Suppressor macrophage (primary cell): ENCODE measurements at regions not wholly inside any gene's neighbourhood (a gene's known extent, or its start where the extent isn't known, plus 50 kb on each side); places are given as distances from the start of the nearest gene placed in this dataset.
"Not testable (repeated sequence)": the region's sequence is repeated elsewhere in the genome, so short reads cannot be mapped to it uniquely, and the experiment has no call there.

Source experiments
- DNase-seq, 4 experiments: peaks; one replicate each; pipeline ENCODE4 v3.0.0-alpha.2; 2020 to 2022

DNA sequence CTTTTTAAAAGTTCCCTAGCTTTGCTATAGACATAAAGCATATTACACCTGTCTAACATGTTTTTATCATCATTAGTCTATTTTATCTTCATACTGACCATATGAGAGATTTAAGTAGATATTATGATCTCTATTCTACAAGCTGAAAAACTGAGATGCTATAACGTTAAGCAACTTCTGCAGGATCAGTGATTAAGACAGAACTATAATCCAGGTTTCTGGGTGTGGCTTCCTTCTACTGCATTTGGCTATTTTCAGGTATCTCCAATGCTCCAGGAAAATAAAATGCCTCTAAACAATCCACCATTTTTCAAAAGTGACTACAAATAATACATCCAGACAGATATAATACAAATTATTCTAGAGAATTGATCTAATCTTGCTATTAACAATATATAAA, 53.4 kb downstream of the RGS2 start:
- no peak for DNase-seq

DNA sequence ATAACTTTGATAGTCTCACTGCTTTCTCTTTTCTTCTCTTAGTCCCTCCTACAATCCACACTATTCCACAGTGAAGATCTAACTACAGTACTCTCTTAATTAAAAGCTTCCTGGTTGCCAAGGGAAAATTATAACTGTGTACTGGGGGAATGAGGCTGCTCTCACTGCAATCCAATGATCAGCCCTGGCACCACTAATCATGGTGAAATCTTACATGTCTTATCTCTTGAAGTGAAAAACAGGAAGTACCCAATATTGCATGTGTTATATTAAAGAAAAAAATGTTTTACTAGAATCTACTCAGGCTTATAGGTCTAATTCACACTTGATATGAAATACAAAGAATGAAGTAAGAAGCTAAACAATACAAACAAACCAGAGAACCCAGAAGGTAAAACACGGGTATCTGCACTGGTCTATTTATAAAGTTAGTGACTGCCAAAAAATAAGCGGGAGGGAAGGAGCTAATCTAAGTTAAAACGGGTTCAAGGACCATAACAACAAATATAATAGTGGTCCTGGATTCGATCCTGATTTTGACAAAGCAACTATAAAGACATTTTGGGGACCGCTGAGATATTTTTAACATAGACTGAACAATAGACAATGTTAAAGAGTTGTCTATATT, 57.5 kb downstream of the RGS2 start:
- DNase-seq = peak in 2 of 4 experiments; percentile 26 to 35

DNA sequence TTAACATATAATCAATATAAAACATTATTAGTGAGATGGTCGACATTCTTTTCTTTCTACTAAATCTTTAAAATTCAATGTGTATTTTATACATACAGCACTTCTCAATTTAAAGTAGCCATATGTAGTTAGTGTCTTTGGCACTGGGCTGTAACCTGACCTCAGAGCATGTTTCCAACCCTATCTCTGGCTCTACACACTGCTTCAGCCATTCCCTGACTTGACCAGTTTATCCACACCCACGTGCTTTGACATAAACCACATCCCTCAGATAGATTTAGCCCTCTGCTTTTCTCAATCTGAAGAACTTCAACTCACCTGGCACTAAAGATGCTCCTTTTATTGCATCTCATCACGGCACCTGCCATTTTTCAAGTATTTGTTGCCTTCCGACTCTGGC, 58.3 kb downstream of the RGS2 start:
- no peak for DNase-seq

DNA sequence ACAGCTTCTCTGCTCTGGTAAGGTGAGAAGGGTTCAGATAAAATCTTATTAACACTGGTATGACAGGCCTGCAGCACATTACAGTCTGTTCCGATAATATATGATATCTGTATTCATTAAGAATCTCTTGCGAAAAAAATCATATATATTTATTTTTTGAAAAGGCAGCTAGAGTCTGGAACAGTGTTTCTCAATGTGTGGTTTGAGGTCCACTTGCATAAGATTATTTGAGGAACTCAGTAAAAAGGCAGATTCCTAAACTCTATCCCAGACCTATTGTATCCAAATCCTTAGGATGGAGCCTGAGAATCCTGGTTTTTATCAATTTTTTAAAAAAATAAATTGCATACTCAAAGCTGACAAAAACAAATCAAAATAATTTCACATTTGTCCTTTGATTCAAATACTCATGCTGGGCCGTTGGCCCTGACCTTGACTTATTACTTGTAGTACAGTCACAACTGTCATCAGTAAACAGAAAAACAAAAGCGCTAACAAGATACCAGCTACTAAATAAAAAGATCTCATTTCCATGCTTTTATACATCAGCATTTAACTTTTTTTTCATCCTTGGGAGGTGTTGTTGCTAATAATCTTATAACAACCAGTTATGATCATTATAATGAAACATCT, 60.6 kb downstream of the RGS2 start:
- DNase-seq = peak in 3 of 4 experiments; percentile 21 to 68 (median 53)

DNA sequence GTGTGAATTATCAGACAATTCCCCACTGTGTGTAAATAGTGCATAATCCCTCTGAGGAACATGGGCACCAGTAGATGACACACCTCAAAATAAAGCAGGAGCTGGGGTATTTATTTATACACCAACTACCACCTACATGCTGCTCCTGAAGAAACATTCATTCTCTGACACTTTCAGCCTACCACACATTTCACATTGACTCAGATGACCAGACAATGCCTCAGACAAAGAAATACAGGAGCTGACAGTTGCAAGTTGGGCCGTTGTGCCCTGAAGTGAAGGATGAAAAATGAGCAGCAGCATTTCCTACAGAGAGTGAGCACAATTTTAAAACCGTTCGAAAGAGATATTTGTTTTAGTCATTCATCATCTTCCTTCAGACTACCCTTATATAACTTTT, 63.2 kb downstream of the RGS2 start:
- DNase-seq = no peak

DNA sequence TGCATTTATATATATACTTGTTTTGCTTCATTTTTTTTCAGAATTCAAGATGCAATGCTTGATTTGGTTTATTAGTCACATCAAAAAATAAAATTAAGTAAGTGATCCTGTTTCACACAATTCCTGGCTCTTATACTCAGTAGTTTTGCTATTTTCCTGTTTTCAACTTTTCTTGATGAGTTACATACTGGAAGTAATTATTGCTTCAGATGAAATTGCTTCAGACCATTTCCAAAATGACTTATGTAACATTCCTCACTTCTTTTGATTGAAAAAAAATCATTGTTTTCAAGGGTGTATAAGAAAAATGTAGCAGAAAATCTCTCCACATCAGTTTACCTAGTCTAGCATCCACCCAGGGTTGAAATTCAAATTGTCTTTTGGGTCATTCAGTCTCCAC, 65.0 kb downstream of the RGS2 start:
- DNase-seq = peak in 2 of 4 experiments; percentile 38 to 49

DNA sequence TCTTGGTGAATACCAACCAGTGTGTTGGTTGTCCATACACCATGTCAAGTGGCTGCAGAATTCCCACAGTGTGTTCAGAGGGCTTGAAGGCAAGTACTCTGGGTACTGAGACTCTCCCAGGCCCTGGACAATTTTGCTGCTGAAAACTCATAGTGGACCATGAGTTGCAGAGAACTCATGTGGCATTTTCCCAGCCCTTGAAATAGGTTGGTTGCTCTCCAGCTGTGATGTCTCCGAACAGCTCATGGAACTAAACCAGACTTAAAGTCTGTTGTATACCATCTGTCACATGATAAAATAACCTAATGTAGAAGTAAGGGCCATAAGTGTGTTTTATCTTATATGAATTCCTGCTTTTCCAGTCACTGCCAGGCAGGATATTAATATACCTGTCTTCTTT, 67.8 kb downstream of the RGS2 start:
- no peak for DNase-seq

DNA sequence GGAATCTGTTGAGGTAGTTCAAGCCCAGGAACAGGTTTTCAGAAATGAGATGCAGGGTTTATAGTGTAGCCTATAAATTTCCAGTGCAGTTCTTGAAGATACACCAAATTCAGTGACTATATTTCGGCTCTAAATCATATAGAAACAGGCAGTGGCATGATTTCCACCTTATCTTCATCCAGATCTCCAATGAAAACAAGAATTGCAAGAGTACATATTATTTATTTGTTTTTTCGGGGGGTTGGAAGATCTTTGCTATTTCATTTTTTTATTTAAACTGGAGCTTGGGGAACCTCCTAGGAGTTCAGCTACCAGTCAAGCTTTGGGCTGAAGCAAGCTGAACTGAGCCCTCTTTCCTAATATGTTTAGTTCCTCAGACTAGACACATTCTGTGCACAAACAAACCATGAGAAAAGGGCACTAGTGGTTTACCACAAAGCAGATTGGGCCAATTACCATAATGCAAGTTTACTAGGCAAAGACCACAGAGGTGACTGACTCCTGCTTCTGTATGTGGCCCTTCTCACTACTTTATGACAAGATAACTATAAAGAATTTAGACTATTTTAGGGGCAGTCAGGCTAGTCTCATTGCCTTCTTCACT, 68.5 kb downstream of the RGS2 start:
- DNase-seq = peak; percentile 61 to 84 (median 78)

DNA sequence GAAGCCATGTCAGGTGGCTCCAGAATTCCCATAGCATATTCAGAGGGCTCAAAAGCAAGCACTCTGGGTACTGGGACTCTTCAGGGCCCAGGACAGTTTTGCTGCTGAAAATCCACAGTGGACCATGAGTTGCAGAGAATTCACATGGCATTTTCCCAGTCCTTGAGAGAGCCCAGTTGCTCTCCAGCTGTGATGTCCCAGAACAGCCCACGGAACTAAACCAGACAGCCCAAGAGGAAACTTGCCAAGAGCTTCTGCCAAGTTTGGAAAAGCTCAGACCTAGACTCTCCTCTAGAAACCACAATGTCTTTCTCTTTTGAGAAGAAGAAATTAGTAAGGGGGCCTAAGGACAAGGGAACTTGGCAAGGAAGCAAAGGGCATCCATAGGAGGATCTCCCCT, 69.4 kb downstream of the RGS2 start:
- DNase-seq = no peak

DNA sequence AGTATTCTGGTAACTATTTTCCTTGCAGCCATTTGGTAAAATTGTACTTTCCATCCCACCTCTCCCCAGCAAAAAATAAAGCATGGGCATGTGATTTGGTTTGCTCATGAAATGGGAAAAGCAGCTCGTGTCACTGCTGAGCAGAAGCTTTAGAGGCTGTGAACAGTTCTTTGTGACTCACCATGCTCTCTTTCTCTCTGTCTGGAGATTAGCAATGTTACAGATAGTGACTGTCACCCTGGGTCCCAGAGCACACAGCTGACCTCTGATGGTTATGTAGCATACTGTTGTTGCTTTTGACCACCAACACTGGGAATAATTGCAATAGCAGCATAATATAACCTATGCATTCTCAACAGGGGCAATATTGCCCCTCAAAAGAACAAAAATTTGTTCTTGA, 70.6 kb downstream of the RGS2 start:
- peak; percentile 60 to 85 (median 71) for DNase-seq

DNA sequence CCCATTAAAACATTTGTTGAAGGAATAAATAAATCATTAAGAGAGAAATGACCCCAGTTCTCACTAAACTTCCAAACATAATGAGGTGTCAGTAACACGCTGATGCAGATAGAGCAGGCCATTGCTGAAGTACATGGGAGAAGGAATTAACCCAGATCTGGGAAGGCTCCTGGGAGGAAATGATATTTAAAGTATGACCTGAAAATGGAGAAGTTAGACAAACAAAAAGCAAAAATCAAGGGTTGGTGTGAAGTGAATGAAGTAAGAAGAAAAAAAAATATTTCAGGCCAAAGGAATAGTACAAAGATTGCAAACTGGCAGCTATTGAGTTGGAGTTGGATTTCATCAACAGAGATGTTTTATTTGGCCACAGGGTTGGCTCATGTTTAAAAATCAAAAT, 71.4 kb downstream of the RGS2 start:
- peak in 3 of 4 experiments; percentile 24 to 54 (median 33) for DNase-seq

DNA sequence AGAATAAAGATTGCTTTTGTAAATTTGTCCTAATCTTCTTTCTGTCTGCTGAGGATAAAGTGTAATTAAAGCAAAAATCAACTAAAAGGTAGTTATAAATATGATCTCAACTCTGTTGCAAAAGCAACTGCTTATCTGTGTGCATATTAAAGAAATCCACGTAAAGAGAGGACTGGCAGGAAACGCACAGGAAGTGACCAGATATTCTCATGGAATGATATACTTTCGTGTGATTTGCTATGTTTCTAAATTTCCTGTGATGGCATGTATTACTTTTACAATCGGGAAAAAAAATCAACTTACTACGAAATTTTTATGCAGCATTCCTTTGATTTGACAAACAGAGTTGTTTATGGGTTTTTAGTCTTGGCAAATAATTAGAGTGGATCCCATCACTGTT, 75.4 kb downstream of the RGS2 start:
- no peak for DNase-seq

DNA sequence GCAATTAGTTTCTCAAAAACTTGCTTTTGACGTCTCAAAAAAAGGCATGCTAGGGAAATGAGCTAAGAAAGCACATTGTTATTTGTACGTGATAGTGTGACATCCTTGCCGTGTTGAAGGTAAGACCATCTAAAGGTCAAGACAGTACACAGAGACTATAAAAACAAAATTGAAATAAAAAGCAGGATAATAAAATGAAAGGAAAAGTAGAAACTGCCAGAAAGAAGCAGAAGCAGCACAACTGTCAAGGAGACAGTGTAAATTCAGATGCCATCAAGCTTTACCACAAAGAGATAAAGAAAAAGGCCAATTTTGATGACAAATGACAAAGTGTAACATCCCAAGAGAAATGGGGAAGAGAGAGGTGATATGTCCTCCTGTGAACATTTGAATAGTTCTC, 76.5 kb downstream of the RGS2 start:
- not testable (repeated sequence) for DNase-seq

DNA sequence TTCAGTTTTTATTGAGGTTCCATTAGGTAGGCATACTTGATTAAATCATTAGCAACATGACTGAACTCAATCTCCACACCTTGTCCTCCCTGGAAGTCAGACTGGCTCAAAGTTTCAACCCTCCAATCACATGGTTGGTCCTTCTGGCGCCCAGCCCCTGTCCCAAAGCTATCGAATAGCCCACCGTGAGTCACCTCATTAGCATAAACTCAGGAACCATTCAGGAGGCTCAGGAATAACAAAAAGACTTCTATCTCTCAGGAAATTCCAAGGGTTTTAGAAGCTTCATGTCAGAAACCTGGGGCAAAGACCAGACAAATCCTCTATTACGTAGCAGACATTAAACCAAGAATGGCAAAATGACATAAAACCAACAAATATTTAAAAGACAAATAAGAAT, 78.6 kb downstream of the RGS2 start:
- DNase-seq = no peak

DNA sequence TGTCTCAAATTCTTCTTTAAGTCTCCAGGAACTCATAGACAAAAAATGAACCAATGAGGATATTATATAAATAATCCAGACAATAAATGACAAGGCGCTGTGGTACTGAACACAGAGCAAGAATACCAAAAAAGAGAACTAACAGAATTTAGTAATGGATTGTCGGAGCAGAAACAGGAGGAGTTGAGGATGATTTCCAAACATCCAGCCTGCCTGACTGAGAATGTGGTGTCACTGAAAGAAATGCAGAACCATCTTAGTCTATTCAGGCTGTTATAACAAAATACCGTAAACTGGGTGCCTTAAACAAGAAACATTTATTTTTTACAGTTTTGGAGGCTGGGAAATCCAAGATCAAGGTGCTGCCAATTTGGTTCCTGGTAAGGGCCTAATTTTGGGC, 79.7 kb downstream of the RGS2 start:
- DNase-seq = peak in 2 of 4 experiments; percentile 19 to 37

DNA sequence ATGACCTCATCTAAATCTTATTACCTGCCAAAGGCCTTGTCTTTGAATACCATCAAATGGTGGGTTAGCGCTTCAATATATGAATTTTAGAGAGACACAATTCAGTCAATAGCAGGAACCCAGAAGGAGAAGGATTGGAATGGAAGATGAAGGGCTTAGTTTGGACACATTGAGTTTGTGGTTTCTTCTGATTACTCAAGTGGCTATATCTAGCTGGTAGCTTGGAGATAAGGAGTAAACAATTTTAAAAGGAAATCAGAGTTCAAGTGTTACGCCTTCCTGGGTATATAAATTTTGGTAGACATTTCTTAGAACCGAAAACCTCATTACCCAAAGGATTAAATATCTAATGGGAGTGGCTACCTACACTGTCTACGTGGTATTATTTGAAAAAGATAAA, 80.2 kb downstream of the RGS2 start:
- no peak for DNase-seq

DNA sequence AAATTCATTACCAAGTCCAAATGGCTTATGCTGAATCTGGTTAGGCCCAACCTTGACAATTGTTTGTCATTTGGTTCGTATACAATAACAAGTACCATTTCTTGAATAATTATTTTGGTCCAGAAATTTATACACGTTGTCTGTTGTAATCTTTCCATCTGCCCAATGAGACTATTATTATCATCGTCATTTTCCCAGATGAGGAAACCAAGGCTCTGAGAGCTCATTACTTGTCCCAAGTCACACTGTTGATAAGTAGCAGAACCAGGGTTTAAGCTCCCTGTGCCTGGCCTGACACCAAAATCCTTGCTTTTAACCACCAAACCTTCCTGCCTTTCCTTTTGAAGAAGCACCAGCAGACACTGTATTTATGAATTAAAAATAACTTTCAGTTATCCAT, 81.3 kb downstream of the RGS2 start:
- no peak for DNase-seq

DNA sequence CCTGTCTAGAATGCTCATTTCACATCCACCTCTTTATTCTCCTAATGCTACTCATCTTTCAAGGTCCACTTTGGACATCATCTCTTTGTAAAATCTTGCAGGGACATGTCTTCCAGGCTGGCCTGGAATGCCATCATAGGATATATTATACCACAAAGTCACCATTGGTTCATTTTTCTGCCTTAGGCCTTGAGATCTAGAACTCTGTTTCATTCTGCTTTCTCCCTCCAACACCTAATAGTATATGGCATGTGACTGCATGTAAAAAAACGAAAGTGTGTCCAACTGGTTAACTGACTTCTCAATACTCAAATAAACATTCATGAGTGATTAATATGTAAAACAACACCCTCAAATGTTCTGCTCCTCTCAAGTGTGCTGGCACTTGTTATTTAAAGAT, 84.1 kb downstream of the RGS2 start:
- no peak for DNase-seq

DNA sequence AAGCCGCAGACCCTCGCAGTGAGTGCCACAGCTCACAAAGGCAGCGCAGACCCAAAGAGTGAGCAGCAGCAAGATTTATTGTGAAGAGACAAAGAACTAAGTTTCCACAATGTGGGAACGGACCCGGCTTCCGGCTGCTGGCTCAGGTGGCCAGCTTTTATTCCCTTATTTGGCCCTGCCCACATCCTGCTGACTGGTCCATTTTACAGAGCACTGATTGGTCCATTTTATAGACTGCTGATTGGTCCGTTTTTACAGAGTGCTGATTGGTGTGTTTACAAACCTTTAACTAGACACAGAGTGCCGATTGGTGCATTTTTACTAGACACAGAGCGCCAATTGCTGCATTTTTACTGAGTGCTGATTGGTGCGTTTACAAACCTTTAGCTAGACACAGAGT, 86.6 kb downstream of the RGS2 start:
- DNase-seq = not testable (repeated sequence)

DNA sequence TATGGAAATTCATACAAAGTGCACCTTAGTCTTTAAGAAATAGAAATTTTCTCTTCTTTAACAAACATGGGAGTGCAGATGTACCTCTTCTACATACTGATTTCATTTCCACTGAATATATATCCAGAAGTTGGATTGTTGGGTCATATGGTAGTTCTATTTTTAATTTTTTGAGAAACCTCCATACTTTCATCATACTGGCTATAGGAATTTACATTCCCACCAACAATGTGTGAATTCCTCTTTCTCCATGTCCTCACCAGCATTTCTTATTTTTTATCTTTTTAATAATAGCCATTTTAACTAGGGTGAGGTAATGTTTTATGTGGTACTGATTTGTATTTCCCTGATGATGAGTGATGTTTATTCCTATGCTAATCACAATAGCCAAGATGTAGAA, 87.5 kb downstream of the RGS2 start:
- DNase-seq = peak in 2 of 4 experiments; percentile 16 to 19

DNA sequence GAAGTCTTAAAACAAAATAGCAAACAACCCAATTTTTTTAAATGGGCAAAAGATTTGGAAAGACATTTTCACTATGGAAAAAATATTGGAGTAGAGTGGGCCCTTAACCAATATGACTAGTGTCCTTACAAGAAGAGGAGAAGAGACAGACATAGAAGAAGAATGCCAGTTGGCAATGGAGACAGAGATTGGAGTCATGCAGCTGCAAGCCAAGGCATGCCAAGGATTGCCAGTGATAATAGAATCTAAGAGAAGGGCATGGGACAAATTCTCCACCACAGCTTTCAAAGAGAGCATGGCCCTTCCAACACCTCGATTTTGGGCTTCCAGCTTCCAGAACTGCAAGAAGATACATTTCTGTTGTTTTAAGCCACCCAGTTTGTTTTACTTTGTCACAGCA, 92.7 kb downstream of the RGS2 start:
- DNase-seq = no peak

DNA sequence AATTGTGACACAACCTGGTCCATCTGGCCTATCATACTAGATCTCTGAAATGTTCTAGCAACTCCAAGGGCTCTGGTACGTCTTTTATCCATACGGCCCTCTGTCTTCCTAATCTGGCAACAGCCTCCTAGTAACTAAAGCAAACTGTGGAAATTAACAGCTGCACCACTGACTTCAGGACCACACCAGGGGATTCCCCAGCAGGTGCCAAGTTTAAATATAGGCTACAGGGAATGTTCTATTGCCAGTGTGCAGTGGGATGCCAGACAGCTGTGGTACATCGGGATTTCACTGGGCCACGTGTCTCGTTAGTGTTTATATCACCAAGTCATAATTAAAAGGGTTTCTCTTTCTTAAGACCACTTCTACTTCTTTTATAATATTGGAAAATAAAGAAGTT, 94.3 kb downstream of the RGS2 start:
- no peak for DNase-seq

DNA sequence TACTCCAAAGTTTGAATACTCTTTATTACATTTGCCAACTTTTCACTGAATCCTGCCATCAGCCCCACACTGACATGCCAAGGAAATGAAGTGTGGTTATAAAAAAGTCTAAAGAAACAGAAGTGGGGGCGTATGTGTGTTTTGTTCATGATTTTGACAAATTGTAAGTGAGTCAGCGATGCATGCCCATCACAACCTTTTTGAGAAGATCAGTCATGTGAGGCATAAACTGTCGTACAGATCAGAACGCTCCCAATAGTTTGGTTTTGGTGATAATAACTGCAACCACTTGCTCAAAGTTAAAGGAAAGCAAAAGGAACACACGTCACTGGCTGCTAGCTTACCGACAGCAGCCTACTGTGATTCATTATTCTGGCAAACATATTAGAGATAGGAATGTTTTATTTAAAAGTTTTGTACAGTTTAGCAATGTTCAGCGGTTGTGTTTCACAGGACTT, 95.6 kb downstream of the RGS2 start:
- peak; percentile 63 to 89 (median 72) for DNase-seq

DNA sequence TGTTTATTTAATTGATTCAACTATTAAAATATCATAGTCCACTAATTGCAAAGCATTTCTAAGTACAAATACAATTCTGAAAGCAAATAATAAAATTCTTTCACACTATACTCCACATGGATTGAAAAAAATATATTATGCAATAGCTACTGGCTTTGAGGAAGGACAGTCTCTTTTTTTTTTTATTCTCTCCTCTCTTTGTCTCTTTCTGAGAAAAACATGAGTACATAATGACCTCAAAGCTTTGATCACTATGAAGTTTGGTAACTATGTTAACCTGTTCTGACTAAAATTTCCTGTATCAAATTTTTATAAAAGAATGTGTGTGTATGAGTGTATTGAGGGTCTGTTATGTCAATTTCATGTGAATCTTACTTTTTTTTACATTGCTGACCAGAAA, 96.2 kb downstream of the RGS2 start:
- peak in 2 of 4 experiments; percentile 49 for DNase-seq
